GM19467 (cell line): ENCODE measurements at regions not wholly inside any gene's neighbourhood (a gene's known extent, or its start where the extent isn't known, plus 50 kb on each side); places are given as distances from the start of the nearest gene placed in this dataset.
"Not testable (repeated sequence)": the region's sequence is repeated elsewhere in the genome, so short reads cannot be mapped to it uniquely, and the experiment has no call there.

ENCODE experiments used
- ATAC-seq: cut with Tn5 transposase; IDR thresholded peaks from one replicate; pipeline ENCODE4 v1.9.1; 2021; ENCODE audit warnings: mild to moderate bottlenecking, moderate library complexity; ENCODE audit not compliant: unreplicated experiment

GRCh38 chr11:122405547-122406341 is 249.8 kb upstream of the UBASH3B start:
- ATAC-seq = no peak

GRCh38 chr11:122404571-122404970 is 251.0 kb upstream of the UBASH3B start:
- no peak for ATAC-seq

GRCh38 chr11:122401581-122401980 is 253.9 kb upstream of the UBASH3B start:
- ATAC-seq = not testable (repeated sequence)

- ATAC-seq = no peak
Observed at GRCh38 chr11:122399375-122399774, 256.1 kb upstream of the UBASH3B start.

- no peak for ATAC-seq
Observed at GRCh38 chr11:122398851-122399250, 256.7 kb upstream of the UBASH3B start.

- ATAC-seq = no peak
Observed at GRCh38 chr11:122398167-122398566, 257.4 kb upstream of the UBASH3B start.

- ATAC-seq = no peak
Observed at GRCh38 chr11:122395282-122395681, 260.2 kb upstream of the UBASH3B start.

GRCh38 chr11:122394313-122394712 is 261.2 kb upstream of the UBASH3B start:
- ATAC-seq = no peak

- ATAC-seq = no peak
Observed at GRCh38 chr11:122393209-122393860, 262.2 kb upstream of the UBASH3B start.

- ATAC-seq = no peak
Observed at GRCh38 chr11:122392508-122392907, 263.0 kb upstream of the UBASH3B start.

GRCh38 chr11:122391049-122391448 is 264.5 kb upstream of the UBASH3B start:
- ATAC-seq = no peak

GRCh38 chr11:122383186-122383585 is 267.2 kb upstream of the BLID start:
- no peak for ATAC-seq

GRCh38 chr11:122375687-122376399 is 259.8 kb upstream of the BLID start:
- no peak for ATAC-seq

- ATAC-seq = no peak
Observed at GRCh38 chr11:122368796-122369195, 252.8 kb upstream of the BLID start.

- ATAC-seq = no peak
Observed at GRCh38 chr11:122367809-122368231, 251.8 kb upstream of the BLID start.

- ATAC-seq = no peak
Observed at GRCh38 chr11:122365610-122366360, 249.8 kb upstream of the BLID start.

- ATAC-seq = no peak
Observed at GRCh38 chr11:122363296-122363695, 247.3 kb upstream of the BLID start.

GRCh38 chr11:122362381-122362780 is 246.4 kb upstream of the BLID start:
- ATAC-seq = no peak

GRCh38 chr11:122360875-122361274 is 244.9 kb upstream of the BLID start:
- no peak for ATAC-seq

- ATAC-seq = no peak
Observed at GRCh38 chr11:122359081-122359571, 243.1 kb upstream of the BLID start.

GRCh38 chr11:122358292-122358691 is 242.3 kb upstream of the BLID start:
- no peak for ATAC-seq
